GM23248 (cell line): ENCODE measurements at regions not wholly inside any gene's neighbourhood (a gene's known extent, or its start where the extent isn't known, plus 50 kb on each side); places are given as distances from the start of the nearest gene placed in this dataset.

Experiments
- EZH2 ChIP-seq: fragments of 200-600 bp; sonication (generic); IDR thresholded peaks from 2 replicates; pipeline ENCODE4 v1.6.1; 2018; ENCODE audit warnings: antibody characterized with exemption, mild to moderate bottlenecking; ENCODE audit not compliant: insufficient read depth, poor library complexity, severe bottlenecking
- EZH2phosphoT487 ChIP-seq: fragments of 200-600 bp; sonication (generic); IDR thresholded peaks from 2 replicates; pipeline ENCODE4 v1.6.1; 2018; ENCODE audit warnings: antibody characterized with exemption, moderate library complexity, mild to moderate bottlenecking, low read depth; ENCODE audit not compliant: insufficient read depth

DNA sequence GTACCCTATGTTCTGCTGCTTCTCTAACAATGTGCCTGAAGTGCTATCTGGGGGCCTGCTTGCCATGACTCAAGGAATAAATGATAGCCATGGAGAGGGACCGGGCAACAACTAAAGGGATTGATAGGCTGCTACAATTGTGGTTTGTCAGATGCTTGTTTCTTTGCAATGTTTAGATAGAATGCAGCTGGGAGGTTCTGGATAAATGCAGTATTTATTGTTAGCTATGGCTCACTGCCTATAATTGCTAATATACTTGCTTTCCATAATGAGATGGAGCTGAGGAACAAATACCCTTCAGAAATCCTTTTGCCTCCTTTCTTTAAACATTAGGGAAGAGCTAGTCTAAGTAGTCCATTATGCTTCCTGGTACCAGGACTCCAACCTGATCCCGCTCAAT is 575.2 kb upstream of the SYNCRIP start:
- TF ChIP-seq EZH2: no peak
- TF ChIP-seq EZH2phosphoT487: no peak
